ENCODE measurements at regions not wholly inside any gene's neighbourhood (a gene's known extent, or its start where the extent isn't known, plus 50 kb on each side); places are given as distances from the start of the nearest gene placed in this dataset.

DNA sequence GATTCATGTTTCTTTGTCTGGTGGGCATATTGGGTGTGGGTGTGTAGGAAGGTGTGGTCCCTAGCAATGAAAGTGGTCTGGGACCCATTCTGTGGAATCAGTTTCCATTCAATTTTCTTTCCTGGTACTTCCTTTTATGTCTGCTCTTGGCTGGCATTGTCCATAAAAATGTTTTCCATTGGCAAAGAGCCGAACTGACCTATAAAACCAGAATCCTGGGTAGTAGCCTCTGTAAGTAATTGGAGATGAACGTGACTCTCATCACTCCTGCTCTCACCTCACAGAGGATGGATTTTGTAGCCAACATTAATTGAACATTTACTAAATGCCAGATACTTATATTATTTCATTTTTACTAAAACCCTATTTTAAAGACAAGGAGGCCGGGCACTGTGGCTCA, 66.5 kb upstream of the IRX3 start:
- TF ChIP-seq, protein P1, sequence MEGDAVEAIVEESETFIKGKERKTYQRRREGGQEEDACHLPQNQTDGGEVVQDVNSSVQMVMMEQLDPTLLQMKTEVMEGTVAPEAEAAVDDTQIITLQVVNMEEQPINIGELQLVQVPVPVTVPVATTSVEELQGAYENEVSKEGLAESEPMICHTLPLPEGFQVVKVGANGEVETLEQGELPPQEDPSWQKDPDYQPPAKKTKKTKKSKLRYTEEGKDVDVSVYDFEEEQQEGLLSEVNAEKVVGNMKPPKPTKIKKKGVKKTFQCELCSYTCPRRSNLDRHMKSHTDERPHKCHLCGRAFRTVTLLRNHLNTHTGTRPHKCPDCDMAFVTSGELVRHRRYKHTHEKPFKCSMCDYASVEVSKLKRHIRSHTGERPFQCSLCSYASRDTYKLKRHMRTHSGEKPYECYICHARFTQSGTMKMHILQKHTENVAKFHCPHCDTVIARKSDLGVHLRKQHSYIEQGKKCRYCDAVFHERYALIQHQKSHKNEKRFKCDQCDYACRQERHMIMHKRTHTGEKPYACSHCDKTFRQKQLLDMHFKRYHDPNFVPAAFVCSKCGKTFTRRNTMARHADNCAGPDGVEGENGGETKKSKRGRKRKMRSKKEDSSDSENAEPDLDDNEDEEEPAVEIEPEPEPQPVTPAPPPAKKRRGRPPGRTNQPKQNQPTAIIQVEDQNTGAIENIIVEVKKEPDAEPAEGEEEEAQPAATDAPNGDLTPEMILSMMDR (IDR thresholded peaks at IDR 0.05; ENCODE audit: poor library complexity, severe bottlenecking) = no peak
- TF ChIP-seq REST (IDR thresholded peaks at IDR 0.05; ENCODE audit: borderline replicate concordance) (no peak), EP300 (conservative IDR thresholded peaks at IDR 0.05; ENCODE audit: poor library complexity, severe bottlenecking) (no peak), RAD21 (conservative IDR thresholded peaks at IDR 0.05) (no peak), TAF1 (IDR thresholded peaks at IDR 0.05; ENCODE audit: low read depth) (no peak), SMC3 (conservative IDR thresholded peaks at IDR 0.05; ENCODE audit: poor library complexity) (no peak), POLR2AphosphoS5 (IDR thresholded peaks at IDR 0.05) (no peak), EZH2 (IDR thresholded peaks at IDR 0.05; ENCODE audit: borderline replicate concordance, insufficient read depth, low read length, poor library complexity, severe bottlenecking) (no peak)
